B cell (primary cell): ENCODE measurements at regions not wholly inside any gene's neighbourhood (a gene's known extent, or its start where the extent isn't known, plus 50 kb on each side); places are given as distances from the start of the nearest gene placed in this dataset.

Source experiments
- EZH2 ChIP-seq: IDR thresholded peaks from 2 replicates; pipeline ENCODE4 v1.6.1; 2012; ENCODE audit warnings: borderline replicate concordance, low read depth, mild to moderate bottlenecking, moderate library complexity, low read length; ENCODE audit not compliant: insufficient read depth, poor library complexity, severe bottlenecking
- TF ChIP-seq, protein P1 (sequence below): fragments of 200-600 bp; IDR thresholded peaks from one replicate; pipeline ENCODE4 v1.8.0; 2022; ENCODE audit warnings: antibody characterized with exemption, mild to moderate bottlenecking

GRCh38 chr10:10925667-10926066, 92.0 kb upstream of the CELF2 start:
- TF ChIP-seq, protein P1, sequence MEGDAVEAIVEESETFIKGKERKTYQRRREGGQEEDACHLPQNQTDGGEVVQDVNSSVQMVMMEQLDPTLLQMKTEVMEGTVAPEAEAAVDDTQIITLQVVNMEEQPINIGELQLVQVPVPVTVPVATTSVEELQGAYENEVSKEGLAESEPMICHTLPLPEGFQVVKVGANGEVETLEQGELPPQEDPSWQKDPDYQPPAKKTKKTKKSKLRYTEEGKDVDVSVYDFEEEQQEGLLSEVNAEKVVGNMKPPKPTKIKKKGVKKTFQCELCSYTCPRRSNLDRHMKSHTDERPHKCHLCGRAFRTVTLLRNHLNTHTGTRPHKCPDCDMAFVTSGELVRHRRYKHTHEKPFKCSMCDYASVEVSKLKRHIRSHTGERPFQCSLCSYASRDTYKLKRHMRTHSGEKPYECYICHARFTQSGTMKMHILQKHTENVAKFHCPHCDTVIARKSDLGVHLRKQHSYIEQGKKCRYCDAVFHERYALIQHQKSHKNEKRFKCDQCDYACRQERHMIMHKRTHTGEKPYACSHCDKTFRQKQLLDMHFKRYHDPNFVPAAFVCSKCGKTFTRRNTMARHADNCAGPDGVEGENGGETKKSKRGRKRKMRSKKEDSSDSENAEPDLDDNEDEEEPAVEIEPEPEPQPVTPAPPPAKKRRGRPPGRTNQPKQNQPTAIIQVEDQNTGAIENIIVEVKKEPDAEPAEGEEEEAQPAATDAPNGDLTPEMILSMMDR = no peak
- no peak for TF ChIP-seq EZH2
